Left hindlimb (tissue), 1 donor: ENCODE measurements at regions not wholly inside any gene's neighbourhood (a gene's known extent, or its start where the extent isn't known, plus 50 kb on each side); places are given as distances from the start of the nearest gene placed in this dataset.

Experiments used
- DNase-seq: peaks from one replicate; pipeline ENCODE4 v3.0.0-alpha.2; 2018

- no peak for DNase-seq
Observed at GRCh38 chr20:24134930-24135329, 146.4 kb upstream of the GGTLC1 start.

- DNase-seq, result no peak
Observed at GRCh38 chr20:24134284-24134683, 145.7 kb upstream of the GGTLC1 start.

GRCh38 chr20:24132246-24132645 lies 143.7 kb upstream of the GGTLC1 start:
- DNase-seq, result no peak

GRCh38 chr20:24131684-24132083 lies 143.1 kb upstream of the GGTLC1 start:
- DNase-seq, result no peak

- no peak for DNase-seq
Observed at GRCh38 chr20:24131281-24131680, 142.7 kb upstream of the GGTLC1 start.

- DNase-seq, result no peak
Observed at GRCh38 chr20:24129641-24130040, 141.1 kb upstream of the GGTLC1 start.

GRCh38 chr20:24124951-24125650 lies 136.5 kb upstream of the GGTLC1 start:
- DNase-seq, result no peak

GRCh38 chr20:24124003-24124402 lies 135.4 kb upstream of the GGTLC1 start:
- DNase-seq, result no peak

- DNase-seq, result no peak
Observed at GRCh38 chr20:24118441-24119175, 130.0 kb upstream of the GGTLC1 start.

GRCh38 chr20:24118034-24118433 lies 129.5 kb upstream of the GGTLC1 start:
- DNase-seq, result no peak

GRCh38 chr20:24117383-24117782 lies 128.8 kb upstream of the GGTLC1 start:
- DNase-seq, result no peak

- DNase-seq, result no peak
Observed at GRCh38 chr20:24116611-24117010, 128.0 kb upstream of the GGTLC1 start.

GRCh38 chr20:24112360-24112759 lies 123.8 kb upstream of the GGTLC1 start:
- no peak for DNase-seq

GRCh38 chr20:24111858-24112257 lies 123.3 kb upstream of the GGTLC1 start:
- DNase-seq, result no peak

GRCh38 chr20:24109537-24109936 lies 121.0 kb upstream of the GGTLC1 start:
- DNase-seq, result no peak

- no peak for DNase-seq
Observed at GRCh38 chr20:24109008-24109407, 120.4 kb upstream of the GGTLC1 start.

GRCh38 chr20:24108581-24108980 lies 120.0 kb upstream of the GGTLC1 start:
- no peak for DNase-seq

GRCh38 chr20:24106801-24107445 lies 118.3 kb upstream of the GGTLC1 start:
- no peak for DNase-seq

GRCh38 chr20:24106150-24106800 lies 117.7 kb upstream of the GGTLC1 start:
- DNase-seq, result no peak

- no peak for DNase-seq
Observed at GRCh38 chr20:24102749-24103333, 114.3 kb upstream of the GGTLC1 start.

GRCh38 chr20:24102290-24102689 lies 113.7 kb upstream of the GGTLC1 start:
- DNase-seq, result no peak

- DNase-seq, result no peak
Observed at GRCh38 chr20:24100370-24101011, 111.9 kb upstream of the GGTLC1 start.

GRCh38 chr20:24098886-24099285 lies 110.3 kb upstream of the GGTLC1 start:
- no peak for DNase-seq
